Middle frontal gyrus (tissue), 1 donor: ENCODE measurements at regions not wholly inside any gene's neighbourhood (a gene's known extent, or its start where the extent isn't known, plus 50 kb on each side); places are given as distances from the start of the nearest gene placed in this dataset.
"Not testable (repeated sequence)": the region's sequence is repeated elsewhere in the genome, so short reads cannot be mapped to it uniquely, and the experiment has no call there.

Experiments used
- DNase-seq: peaks from one replicate; pipeline ENCODE4 v3.0.0-alpha.2; 2015; ENCODE audit warnings: low spot score; ENCODE audit errors: extremely low spot score

- not testable (repeated sequence) for DNase-seq
Measured at GRCh38 chr15:20100604-20101270, 440.9 kb downstream of the GOLGA6L6 start.

DNA sequence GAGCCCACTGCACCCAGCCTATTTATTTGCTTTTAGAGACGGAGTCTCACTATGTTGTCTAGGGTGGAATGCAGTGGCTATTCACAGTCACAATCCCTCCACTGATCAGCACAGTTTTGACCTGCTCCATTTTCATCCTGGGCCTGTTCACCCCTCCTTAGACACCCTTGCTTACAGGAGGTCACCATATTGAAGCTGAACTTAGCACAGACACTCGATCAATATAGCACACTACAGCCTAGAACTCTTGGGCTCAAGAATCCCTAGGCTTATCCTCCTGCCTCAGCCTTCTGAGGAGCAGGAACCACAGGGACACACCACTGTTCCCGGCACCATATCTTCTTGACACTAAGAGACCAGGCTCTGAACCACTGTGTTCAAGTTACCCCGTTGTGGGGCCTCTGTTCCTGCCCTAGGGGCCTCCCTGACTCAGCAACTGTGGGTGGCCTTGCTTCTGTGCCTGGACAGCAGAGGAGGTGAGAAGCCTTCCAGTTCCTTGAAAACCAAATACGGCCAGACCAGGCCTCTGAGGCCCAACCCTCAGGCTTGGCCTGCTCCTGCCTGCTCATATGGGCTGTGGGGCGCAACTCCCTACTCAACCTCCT is 445.8 kb downstream of the GOLGA6L6 start:
- not testable (repeated sequence) for DNase-seq

- not testable (repeated sequence) for DNase-seq
Measured at GRCh38 chr15:20089541-20089940, 452.1 kb downstream of the GOLGA6L6 start.

GRCh38 chr15:20084026-20084425 is 457.6 kb downstream of the GOLGA6L6 start:
- DNase-seq = not testable (repeated sequence)

DNA sequence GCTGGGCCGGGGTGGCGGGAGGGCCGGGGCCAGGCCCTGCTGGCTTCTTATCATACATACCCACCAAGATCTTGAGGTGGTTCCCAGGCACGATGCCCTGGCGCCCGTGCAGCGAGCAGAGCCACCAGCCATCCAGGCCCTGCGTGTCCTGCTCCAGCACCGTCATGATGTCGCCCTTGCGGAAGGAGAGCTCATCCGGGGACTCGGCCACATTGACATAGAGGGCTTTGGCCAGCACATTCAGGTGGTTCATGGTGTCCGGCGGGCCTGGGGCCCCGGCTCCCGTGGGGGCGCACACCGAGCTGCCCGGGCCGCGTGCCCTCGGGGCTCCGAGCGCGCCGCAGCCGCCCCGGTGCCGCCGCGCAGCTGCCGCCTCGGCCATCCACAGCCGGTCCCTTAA is 467.5 kb downstream of the GOLGA6L6 start:
- DNase-seq = not testable (repeated sequence)

GRCh38 chr15:20069043-20069442 is 472.6 kb downstream of the GOLGA6L6 start:
- not testable (repeated sequence) for DNase-seq

- not testable (repeated sequence) for DNase-seq
Measured at GRCh38 chr15:20066173-20066572, 475.4 kb downstream of the GOLGA6L6 start.

DNA sequence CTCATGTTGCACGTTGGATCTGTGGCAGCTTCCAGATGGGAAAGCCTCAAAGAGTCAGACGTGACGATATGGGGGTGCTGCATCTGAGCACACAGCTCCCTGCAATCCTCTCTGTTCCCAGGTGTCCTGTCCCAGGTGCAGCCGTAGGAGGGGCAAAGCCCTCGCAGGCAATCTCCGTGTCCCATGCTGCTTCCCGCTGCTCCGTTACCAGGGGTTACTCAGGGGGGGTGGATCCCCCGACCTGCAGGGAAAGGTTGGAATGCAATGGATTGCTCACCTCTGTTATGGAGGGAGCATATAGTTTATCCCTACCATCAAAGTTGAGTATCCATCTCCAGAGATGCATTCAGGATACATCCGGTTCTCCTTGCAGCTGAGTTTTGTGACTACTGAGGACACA is 476.1 kb downstream of the GOLGA6L6 start:
- not testable (repeated sequence) for DNase-seq

GRCh38 chr15:20063167-20063566 is 478.4 kb downstream of the GOLGA6L6 start:
- not testable (repeated sequence) for DNase-seq

- DNase-seq = not testable (repeated sequence)
Measured at GRCh38 chr15:20060838-20061237, 480.8 kb downstream of the GOLGA6L6 start.

- not testable (repeated sequence) for DNase-seq
Measured at GRCh38 chr15:20056871-20057270, 484.7 kb downstream of the GOLGA6L6 start.

- not testable (repeated sequence) for DNase-seq
Measured at GRCh38 chr15:20055921-20056320, 485.7 kb downstream of the GOLGA6L6 start.

DNA sequence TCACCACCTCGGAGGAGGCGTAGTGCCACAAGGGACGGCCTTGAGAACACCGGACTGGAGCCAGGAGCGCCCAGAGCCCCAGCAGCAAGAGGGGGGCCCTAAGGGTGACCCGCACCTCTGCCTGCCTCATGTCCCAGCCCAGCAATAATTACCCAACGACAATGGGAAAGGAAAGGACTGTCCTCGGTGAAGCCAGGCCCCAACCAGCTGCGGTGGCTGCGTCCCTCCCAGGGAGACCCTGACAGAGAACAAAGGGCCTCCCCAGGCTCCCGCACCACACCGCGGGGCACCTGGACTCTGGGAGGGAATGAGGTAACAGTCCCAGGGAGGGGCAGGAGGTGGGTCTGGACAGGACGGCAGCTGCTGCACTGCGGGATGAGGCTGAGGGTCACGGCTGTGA is 493.4 kb downstream of the GOLGA6L6 start:
- not testable (repeated sequence) for DNase-seq

GRCh38 chr15:20045165-20045564 is 496.4 kb downstream of the GOLGA6L6 start:
- DNase-seq = not testable (repeated sequence)

- DNase-seq = not testable (repeated sequence)
Measured at GRCh38 chr15:20040691-20041090, 500.9 kb downstream of the GOLGA6L6 start.

DNA sequence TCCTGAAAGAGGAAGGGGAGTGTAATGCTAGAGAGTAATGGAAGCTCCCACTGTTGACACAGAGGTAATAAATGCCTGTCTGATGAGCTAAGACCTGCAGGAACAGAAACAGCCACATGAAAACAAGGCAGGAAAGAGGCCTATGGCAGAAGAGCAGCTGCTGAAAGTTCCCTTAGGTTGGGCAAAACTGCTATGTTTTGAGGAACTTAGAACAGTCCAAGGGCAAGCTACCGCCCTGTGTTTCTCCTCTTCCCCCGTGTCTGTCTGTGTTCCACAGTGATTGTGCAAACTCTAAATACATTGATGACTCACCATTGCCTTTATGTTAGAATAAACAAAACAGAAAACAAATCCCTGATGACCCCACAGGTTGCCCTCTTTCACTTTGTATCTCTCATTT is 516.6 kb downstream of the GOLGA6L6 start:
- not testable (repeated sequence) for DNase-seq

DNA sequence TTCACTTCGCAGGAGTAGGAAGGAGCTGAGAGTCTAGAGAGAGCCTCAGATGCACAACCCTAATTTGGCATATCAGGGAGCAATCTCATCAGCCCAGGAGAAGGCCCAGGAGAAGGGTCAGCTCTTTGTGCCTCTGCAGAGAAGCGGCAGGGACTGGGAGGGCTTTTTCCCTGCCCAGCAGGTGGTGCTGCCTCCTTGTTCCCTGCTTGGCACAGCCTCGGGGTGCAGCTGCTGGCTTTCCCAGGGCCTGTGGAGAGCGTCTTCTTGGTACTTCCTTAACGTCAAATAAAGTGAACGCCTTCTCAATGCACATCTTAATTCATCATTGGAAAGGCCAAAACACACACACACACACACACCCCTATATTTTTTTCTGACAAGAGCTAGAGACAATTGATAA is 519.3 kb downstream of the GOLGA6L6 start:
- DNase-seq = not testable (repeated sequence)

- DNase-seq = not testable (repeated sequence)
Measured at GRCh38 chr15:20021351-20021750, 520.2 kb downstream of the GOLGA6L6 start.

DNA sequence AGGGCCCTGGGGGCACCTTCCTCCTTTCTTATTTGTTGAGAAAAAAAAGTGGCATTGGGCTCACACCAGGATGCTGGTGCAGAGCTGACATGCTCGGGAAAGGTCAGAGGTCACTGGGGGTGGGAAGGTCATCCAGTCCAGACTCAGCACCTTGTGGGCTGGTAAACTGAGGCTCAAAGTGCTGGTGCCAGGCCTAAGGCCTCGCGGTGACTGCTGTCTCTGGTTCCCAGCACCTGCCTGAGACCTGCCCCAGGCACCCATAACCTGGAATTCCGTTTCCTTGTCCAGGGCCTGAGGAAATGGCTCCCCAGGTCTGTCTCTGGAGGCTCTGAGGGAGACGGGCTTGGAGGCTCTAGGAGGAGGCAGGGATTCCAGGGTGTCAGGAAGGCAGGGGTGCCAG is 521.0 kb downstream of the GOLGA6L6 start:
- not testable (repeated sequence) for DNase-seq

DNA sequence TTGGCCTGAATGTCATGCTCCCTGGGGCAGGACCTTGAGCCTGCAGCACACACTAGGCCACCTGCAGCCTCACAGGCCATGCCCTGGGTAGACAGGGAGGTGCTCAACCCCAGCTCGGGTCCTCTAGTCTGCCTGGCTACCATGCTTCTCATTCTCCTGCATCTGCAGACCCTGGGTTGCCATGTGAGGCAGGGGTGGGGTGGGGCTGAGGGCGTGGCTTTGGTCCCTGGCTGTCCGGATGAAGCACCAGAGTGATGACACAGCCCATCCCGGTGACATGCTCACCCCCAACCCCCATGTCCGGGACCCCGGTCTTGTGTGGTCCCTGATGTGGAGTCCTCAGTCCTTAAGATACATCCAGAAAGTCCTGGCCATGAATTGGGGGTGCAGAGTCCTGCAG is 521.8 kb downstream of the GOLGA6L6 start:
- not testable (repeated sequence) for DNase-seq

- DNase-seq = not testable (repeated sequence)
Measured at GRCh38 chr15:20017581-20017980, 524.0 kb downstream of the GOLGA6L6 start.

DNA sequence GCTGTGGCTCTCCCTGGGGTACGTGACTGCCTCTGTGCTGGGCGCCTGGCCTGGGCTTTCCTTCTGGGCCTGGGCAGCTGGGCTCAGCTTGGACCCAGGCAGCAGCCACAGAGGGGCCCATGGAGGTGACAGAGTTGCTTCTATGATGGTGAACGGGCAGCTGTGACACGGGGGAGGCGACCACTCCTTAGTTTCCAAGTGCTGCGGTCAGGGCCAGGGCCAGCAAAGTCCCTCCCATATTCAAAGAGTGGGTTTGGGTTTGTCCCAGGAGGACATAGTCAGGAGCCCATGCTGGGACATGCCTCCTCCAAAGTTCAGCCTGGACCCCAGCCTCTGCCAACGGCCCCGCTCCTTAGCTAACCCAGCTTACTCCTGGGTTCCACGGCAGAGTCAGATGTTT is 524.7 kb downstream of the GOLGA6L6 start:
- not testable (repeated sequence) for DNase-seq

DNA sequence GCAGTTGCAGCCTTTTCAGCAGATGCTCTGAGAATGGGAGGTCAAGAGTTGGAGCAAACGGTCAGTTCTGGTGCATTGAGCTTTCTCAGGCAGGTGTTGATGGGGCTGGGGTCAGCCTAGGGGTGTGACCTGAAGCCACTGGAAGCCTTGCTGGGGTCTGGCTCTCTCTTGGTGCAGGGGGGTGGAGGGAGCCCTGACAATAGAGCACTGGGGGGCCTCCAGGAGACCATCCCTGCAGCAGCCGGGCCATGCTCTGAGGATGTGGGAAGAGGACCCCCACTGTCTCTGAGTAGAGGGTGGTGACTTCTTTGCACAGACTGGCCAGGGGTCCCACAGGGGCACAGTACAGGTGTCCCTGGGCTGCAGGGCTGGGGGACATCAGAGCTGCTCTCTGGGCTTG is 528.8 kb downstream of the GOLGA6L6 start:
- not testable (repeated sequence) for DNase-seq
